ENCODE measurements at regions not wholly inside any gene's neighbourhood (a gene's known extent, or its start where the extent isn't known, plus 50 kb on each side); places are given as distances from the start of the nearest gene placed in this dataset.

- CTCF ChIA-PET: interaction anchor here (2.2 kb wide), 1 partner anchor 318 kb away, joined by 11 read pairs; no protein-coding TSS in a partner anchor
- POLR2A ChIA-PET: no interaction called here
- no peak for DNase-seq (ENCODE audit: extremely low spot score)
- no peak for TF ChIP-seq CTCF (IDR thresholded peaks at IDR 0.05; ENCODE audit: control extremely low read depth, extremely low read depth, low read depth, missing control alignments)
Measured at GRCh38 chr10:120741396-120741795, 109.8 kb upstream of the WDR11 start.

- POLR2A ChIA-PET: no interaction called here
- no peak for TF ChIP-seq CTCF (IDR thresholded peaks at IDR 0.05; ENCODE audit: control extremely low read depth, extremely low read depth, low read depth, missing control alignments)
- no peak for DNase-seq (ENCODE audit: extremely low spot score)
- CTCF ChIA-PET: no interaction called here
Measured at GRCh38 chr10:120742373-120742772, 108.8 kb upstream of the WDR11 start.

- DNase-seq (ENCODE audit: extremely low spot score): no peak
- ChIA-PET CTCF (interaction anchor here (2.1 kb wide), 1 partner anchor 8 kb away, joined by 6 read pairs; no protein-coding TSS in a partner anchor), POLR2A (no interaction called here)
- TF ChIP-seq CTCF (IDR thresholded peaks at IDR 0.05; ENCODE audit: control extremely low read depth, extremely low read depth, low read depth, missing control alignments): no peak
Measured at GRCh38 chr10:120744040-120744439, 107.1 kb upstream of the WDR11 start.

- POLR2A ChIA-PET: no interaction called here
- DNase-seq (ENCODE audit: extremely low spot score): no peak
Measured at GRCh38 chr10:120746001-120746777, 105.0 kb upstream of the WDR11 start.

GRCh38 chr10:120748519-120748918 lies 102.6 kb upstream of the WDR11 start:
- POLR2A ChIA-PET: no interaction called here
- CTCF ChIA-PET: interaction anchor here (1.2 to 4.8 kb wide), 4 partner anchors 11 to 326 kb away, joined by 3 to 23 read pairs (median 3); no protein-coding TSS in a partner anchor
- DNase-seq (ENCODE audit: extremely low spot score): no peak
- TF ChIP-seq CTCF (IDR thresholded peaks at IDR 0.05; ENCODE audit: control extremely low read depth, extremely low read depth, low read depth, missing control alignments): no peak

More at GRCh38 chr10:120746001-120746777, 105.0 kb upstream of the WDR11 start:
- CTCF ChIA-PET: interaction anchor here (1.8 to 2.1 kb wide), 2 partner anchors 10 to 11 kb away, joined by 6 read pairs; no protein-coding TSS in a partner anchor
- TF ChIP-seq CTCF (IDR thresholded peaks at IDR 0.05; ENCODE audit: control extremely low read depth, extremely low read depth, low read depth, missing control alignments): no peak

- DNase-seq (ENCODE audit: extremely low spot score): no peak
- no peak for TF ChIP-seq CTCF (IDR thresholded peaks at IDR 0.05; ENCODE audit: control extremely low read depth, extremely low read depth, low read depth, missing control alignments)
- CTCF ChIA-PET: interaction anchor here (1.2 to 4.8 kb wide), 3 partner anchors 11 to 327 kb away, joined by 3 to 23 read pairs (median 3); no protein-coding TSS in a partner anchor
- POLR2A ChIA-PET: no interaction called here
Measured at GRCh38 chr10:120749072-120749471, 102.1 kb upstream of the WDR11 start.

Measured in GM10248 (cell line).